Fibroblast of skin of left biceps (primary cell): ENCODE measurements at regions not wholly inside any gene's neighbourhood (a gene's known extent, or its start where the extent isn't known, plus 50 kb on each side); places are given as distances from the start of the nearest gene placed in this dataset.

Source experiments
- DNase-seq, 2 experiments: peaks; one replicate each; pipeline ENCODE4 v3.0.0-alpha.2; 2013; ENCODE audit warnings: low read depth in 2 of 2

- DNase-seq: no peak
These were observed 85.7 kb upstream of the GPC6 start for GRCh38 chr13:93140912-93141311.

GRCh38 chr13:93144031-93144430 is 82.6 kb upstream of the GPC6 start:
- DNase-seq: no peak

GRCh38 chr13:93145199-93145598 is 81.4 kb upstream of the GPC6 start:
- DNase-seq: no peak

GRCh38 chr13:93146584-93147297 is 79.9 kb upstream of the GPC6 start:
- peak; percentile 39 to 43 for DNase-seq

GRCh38 chr13:93147298-93147645 is 79.3 kb upstream of the GPC6 start:
- DNase-seq: no peak

- DNase-seq: no peak
These were observed 78.7 kb upstream of the GPC6 start for GRCh38 chr13:93147946-93148345.

GRCh38 chr13:93151277-93151676 is 75.3 kb upstream of the GPC6 start:
- DNase-seq: peak; percentile 91 to 93

GRCh38 chr13:93158565-93158964 is 68.0 kb upstream of the GPC6 start:
- no peak for DNase-seq

GRCh38 chr13:93169980-93170379 is 56.6 kb upstream of the GPC6 start:
- DNase-seq: peak; percentile 55 to 61

GRCh38 chr13:93172109-93172508 is 54.5 kb upstream of the GPC6 start:
- no peak for DNase-seq

GRCh38 chr13:93173654-93174053 is 53.0 kb upstream of the GPC6 start:
- no peak for DNase-seq

GRCh38 chr13:93174260-93174659 is 52.3 kb upstream of the GPC6 start:
- no peak for DNase-seq
